Esophagus squamous epithelium (tissue), 4 donors: ENCODE measurements at regions not wholly inside any gene's neighbourhood (a gene's known extent, or its start where the extent isn't known, plus 50 kb on each side); places are given as distances from the start of the nearest gene placed in this dataset.

Experiments used
- POLR2A ChIP-seq, 4 donors: fragments of 450-650 bp; IDR thresholded peaks; one replicate each; pipeline ENCODE4 v1.6.1; 2017; ENCODE audit warnings: antibody characterized with exemption in 4 of 4, mild to moderate bottlenecking in 4 of 4, moderate library complexity in 3 of 4
- TF ChIP-seq, protein P1 (sequence below), 6 experiments: fragments of 450-650 bp in 4 of 6; fragments of 200-600 bp in 2 of 6; sonication (generic) in 2 of 6; IDR thresholded peaks; one replicate each; pipeline ENCODE4 v1.5.1; 2016 to 2019; ENCODE audit warnings: antibody characterized with exemption in 6 of 6, mild to moderate bottlenecking in 4 of 6, moderate library complexity in 4 of 6

DNA sequence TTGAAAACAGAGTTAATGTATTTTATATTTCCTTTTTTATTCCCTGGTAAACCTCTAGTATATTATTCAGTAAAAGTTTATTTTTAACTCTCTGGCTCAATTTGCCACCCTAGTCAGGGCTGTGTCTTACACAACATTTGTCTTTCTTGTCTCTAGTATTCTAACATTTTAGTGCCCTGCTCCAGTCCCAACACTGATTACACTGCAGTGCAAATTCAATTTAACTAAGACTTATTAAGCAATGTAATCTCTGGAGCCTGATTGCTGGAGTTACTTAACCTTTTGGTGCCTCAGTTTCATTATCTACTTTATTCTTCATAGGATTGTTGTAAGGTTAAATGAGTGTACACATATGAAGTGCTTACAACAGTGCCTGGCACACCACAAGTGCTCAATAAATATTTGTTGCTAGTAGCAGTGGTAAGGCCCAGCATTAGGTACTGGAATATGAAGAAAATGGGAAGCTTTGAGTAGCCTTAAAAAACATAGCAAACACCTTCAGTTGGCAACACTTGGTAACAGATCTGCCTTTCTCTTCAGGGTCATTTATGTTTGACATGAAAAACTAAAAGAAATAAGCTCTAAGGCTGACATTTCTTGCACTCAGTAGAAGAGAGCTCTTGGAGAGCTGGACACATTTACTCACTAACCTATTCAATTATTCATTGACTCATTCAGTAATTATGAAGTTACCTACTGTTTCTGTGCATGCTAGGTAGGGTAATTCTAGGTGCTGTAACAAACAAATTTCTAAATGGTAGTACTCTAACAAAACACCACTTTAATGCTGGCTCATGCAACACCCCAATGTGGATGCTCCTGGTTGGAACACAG lies 364.5 kb upstream of the EPHA3 start:
- TF ChIP-seq, protein P1, sequence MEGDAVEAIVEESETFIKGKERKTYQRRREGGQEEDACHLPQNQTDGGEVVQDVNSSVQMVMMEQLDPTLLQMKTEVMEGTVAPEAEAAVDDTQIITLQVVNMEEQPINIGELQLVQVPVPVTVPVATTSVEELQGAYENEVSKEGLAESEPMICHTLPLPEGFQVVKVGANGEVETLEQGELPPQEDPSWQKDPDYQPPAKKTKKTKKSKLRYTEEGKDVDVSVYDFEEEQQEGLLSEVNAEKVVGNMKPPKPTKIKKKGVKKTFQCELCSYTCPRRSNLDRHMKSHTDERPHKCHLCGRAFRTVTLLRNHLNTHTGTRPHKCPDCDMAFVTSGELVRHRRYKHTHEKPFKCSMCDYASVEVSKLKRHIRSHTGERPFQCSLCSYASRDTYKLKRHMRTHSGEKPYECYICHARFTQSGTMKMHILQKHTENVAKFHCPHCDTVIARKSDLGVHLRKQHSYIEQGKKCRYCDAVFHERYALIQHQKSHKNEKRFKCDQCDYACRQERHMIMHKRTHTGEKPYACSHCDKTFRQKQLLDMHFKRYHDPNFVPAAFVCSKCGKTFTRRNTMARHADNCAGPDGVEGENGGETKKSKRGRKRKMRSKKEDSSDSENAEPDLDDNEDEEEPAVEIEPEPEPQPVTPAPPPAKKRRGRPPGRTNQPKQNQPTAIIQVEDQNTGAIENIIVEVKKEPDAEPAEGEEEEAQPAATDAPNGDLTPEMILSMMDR (IDR thresholded peaks at IDR 0.05): no peak
- no peak for TF ChIP-seq POLR2A (IDR thresholded peaks at IDR 0.05)
